Panc1 (cell line): ENCODE measurements at regions not wholly inside any gene's neighbourhood (a gene's known extent, or its start where the extent isn't known, plus 50 kb on each side); places are given as distances from the start of the nearest gene placed in this dataset.

Experiments
- CTCF ChIP-seq: fragments of 450-650 bp; IDR thresholded peaks from 2 replicates; pipeline ENCODE4 v1.5.1; 2017; ENCODE audit warnings: mild to moderate bottlenecking
- POLR2AphosphoS5 ChIP-seq: IDR thresholded peaks from 2 replicates; pipeline ENCODE4 v1.6.1; 2012; ENCODE audit warnings: mild to moderate bottlenecking, low read depth, low read length, moderate library complexity
- SIN3A ChIP-seq: IDR thresholded peaks from 2 replicates; pipeline ENCODE4 v1.6.1; 2012; ENCODE audit warnings: low read depth, mild to moderate bottlenecking, low read length, moderate library complexity, borderline replicate concordance; ENCODE audit not compliant: insufficient read depth
- TCF7L2 ChIP-seq: IDR thresholded peaks from 2 replicates; pipeline ENCODE4 v1.6.1; 2011; ENCODE audit warnings: mild to moderate bottlenecking, low read depth, low read length, inconsistent platforms

DNA sequence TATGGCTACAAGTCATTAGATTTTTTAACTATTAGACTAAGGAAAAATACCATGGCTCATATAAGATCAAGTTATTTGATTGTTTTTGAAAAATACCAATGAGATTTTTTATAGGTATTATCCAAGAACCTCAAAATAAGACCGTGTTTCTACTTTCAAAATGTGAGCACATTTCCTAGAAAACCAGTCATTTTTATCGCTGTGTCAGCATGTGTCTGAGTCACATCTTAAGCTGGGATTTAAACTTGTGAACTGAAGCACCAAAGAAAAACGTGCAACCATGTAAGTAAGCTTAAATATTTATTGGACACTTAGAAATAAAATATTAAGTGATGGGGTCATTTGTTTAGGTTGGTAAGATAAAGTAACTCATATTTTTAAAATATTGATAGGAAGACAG is 1676.0 kb upstream of the NUDT12 start:
- TF ChIP-seq CTCF, result no peak
- TF ChIP-seq TCF7L2, result no peak
- no peak for TF ChIP-seq POLR2AphosphoS5
- no peak for TF ChIP-seq SIN3A
